ENCODE measurements at regions not wholly inside any gene's neighbourhood (a gene's known extent, or its start where the extent isn't known, plus 50 kb on each side); places are given as distances from the start of the nearest gene placed in this dataset.

GRCh38 chr2:153143540-153143939 lies 335.0 kb downstream of the RPRM start:
- Histone ChIP-seq H3K4me3 (ENCODE audit: low read depth in 1 of 2, low read length in 1 of 2) (no peak overlapping the region), H3K36me3 (no peaks in the 10 kb centered on the region), H3K4me1 (ENCODE audit: control insufficient read depth in 1 of 2, insufficient read depth in 1 of 2, low read depth in 1 of 2, low read length in 1 of 2) (no peaks in the 10 kb centered on the region), H3K27me3 (no peaks in the 10 kb centered on the region), H3K27ac (no peak overlapping the region), H3K9me3 (no peaks in the 10 kb centered on the region)
- no peak for TF ChIP-seq CTCF (IDR thresholded peaks at IDR 0.05)

GRCh38 chr2:153140498-153140897 lies 338.1 kb downstream of the RPRM start:
- Histone ChIP-seq H3K9me3 (no peaks in the 10 kb centered on the region), H3K4me3 (ENCODE audit: low read depth in 1 of 2, low read length in 1 of 2) (no peak overlapping the region), H3K4me1 (ENCODE audit: control insufficient read depth in 1 of 2, insufficient read depth in 1 of 2, low read depth in 1 of 2, low read length in 1 of 2) (no peaks in the 10 kb centered on the region), H3K27me3 (no peaks in the 10 kb centered on the region), H3K27ac (no peak overlapping the region), H3K36me3 (no peaks in the 10 kb centered on the region)
- no peak for TF ChIP-seq CTCF (IDR thresholded peaks at IDR 0.05)

DNA sequence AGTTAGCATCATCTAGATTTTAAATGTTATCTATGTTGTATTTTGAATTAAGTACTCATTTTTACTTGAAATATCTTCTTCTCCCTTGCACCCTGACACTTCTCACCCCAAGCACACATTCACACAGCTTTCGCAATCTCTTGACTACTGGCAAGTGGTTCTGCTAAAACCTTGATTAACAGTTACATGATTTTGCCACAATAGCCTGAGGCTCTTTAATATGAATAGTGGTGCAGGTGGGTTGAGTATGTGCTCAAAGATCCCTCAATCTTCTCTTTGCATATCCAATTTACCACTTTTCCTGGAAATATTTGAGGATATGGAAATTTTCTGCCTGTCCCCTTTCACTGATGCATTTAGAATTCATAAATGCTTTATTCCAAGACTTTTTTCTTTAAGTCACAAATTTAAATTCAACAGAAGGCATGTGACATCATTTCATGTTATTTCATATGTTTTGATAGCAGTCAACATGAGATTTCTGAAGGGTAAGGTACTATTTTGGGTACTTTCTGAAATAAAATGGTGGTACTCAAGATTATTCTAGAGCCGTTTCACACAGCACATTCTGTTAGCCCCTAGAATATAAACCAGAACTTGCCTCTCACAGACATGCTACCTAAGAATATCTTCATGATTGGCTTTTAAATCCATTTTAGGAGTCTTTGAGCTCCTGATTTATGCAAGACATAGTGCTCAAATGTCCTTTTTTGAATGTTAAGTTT lies 339.7 kb downstream of the RPRM start:
- no peaks in the 10 kb centered on the region for H3K4me1 ChIP-seq (ENCODE audit: control insufficient read depth in 1 of 2, insufficient read depth in 1 of 2, low read depth in 1 of 2, low read length in 1 of 2)
- no peak overlapping the region for H3K4me3 ChIP-seq (ENCODE audit: low read depth in 1 of 2, low read length in 1 of 2)
- no peak overlapping the region for H3K27ac ChIP-seq
- no peaks in the 10 kb centered on the region for H3K27me3 ChIP-seq
- no peaks in the 10 kb centered on the region for H3K9me3 ChIP-seq
- no peak for TF ChIP-seq CTCF (IDR thresholded peaks at IDR 0.05)
- no peaks in the 10 kb centered on the region for H3K36me3 ChIP-seq

DNA sequence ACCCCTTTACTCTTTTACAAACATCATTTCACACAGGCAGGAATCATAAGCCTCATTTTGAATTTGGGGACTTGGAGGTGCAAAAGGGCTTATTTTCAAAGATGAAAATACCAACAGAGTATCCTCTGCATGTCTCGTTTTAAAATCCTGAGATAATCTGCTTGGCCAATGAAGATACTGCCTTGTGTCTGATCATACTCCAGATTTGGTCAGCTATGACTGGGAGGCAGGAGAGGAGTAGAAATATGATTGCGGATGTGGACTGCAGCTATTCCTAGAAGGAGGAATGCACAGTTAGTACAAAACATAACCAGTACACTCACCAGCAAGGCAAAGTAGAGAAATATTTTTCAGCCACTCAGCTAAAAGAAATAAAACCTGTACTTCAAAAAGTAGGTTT lies 342.3 kb downstream of the RPRM start:
- Histone ChIP-seq H3K9me3 (no peaks in the 10 kb centered on the region), H3K4me3 (ENCODE audit: low read depth in 1 of 2, low read length in 1 of 2) (no peak overlapping the region), H3K4me1 (ENCODE audit: control insufficient read depth in 1 of 2, insufficient read depth in 1 of 2, low read depth in 1 of 2, low read length in 1 of 2) (no peaks in the 10 kb centered on the region), H3K27ac (no peak overlapping the region), H3K36me3 (no peaks in the 10 kb centered on the region), H3K27me3 (no peaks in the 10 kb centered on the region)
- no peak for TF ChIP-seq CTCF (IDR thresholded peaks at IDR 0.05)

- no peaks in the 10 kb centered on the region for H3K36me3 ChIP-seq
- no peaks in the 10 kb centered on the region for H3K27me3 ChIP-seq
- no peaks in the 10 kb centered on the region for H3K9me3 ChIP-seq
- no peak overlapping the region for H3K4me3 ChIP-seq (ENCODE audit: low read depth in 1 of 2, low read length in 1 of 2)
- no peak overlapping the region for H3K27ac ChIP-seq
- no peaks in the 10 kb centered on the region for H3K4me1 ChIP-seq (ENCODE audit: control insufficient read depth in 1 of 2, insufficient read depth in 1 of 2, low read depth in 1 of 2, low read length in 1 of 2)
- no peak for TF ChIP-seq CTCF (IDR thresholded peaks at IDR 0.05)
Observed at GRCh38 chr2:153134725-153135124, 343.8 kb downstream of the RPRM start.

Data from neutrophil (primary cell).